ENCODE measurements at regions not wholly inside any gene's neighbourhood (a gene's known extent, or its start where the extent isn't known, plus 50 kb on each side); places are given as distances from the start of the nearest gene placed in this dataset.

DNA sequence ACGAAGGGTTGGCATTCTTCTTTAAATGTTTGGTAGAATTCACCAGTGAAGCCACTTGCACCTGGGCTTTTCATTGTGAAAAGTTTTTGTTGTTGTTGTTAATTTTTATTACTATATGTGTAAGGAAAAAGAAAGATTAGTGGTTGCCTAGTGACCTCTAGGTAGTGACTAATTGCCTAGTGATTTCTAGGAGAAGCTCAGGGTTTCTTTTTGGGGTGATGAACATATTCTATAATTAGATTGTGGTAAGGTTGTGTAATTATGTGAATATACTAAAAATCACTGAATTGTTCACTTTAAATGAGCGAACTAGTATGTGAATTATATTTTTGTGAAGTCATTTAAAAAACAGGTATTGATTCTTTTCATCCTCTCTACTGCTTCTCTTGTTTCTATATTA lies 123.8 kb upstream of the TMEM170B start:
- Histone ChIP-seq H3K79me2 (ENCODE audit: insufficient read depth, low read length) (no peaks in the 10 kb centered on the region), H4K20me1 (ENCODE audit: insufficient read depth, low read length) (no peaks in the 10 kb centered on the region), H3K36me3 (ENCODE audit: insufficient read depth, low read length) (no peaks in the 10 kb centered on the region), H3K27ac (ENCODE audit: low read depth, low read length) (no peak overlapping the region), H3K4me3 (ENCODE audit: insufficient read depth, low read length) (no peak overlapping the region), H3K4me1 (ENCODE audit: insufficient read depth, low read length) (peaks cover 18% of the 10 kb centered on the region), H3K4me2 (ENCODE audit: insufficient read depth, low read length) (peak overlapping the region; percentile 21), H3K9me3 (ENCODE audit: low read depth, low read length) (no peaks in the 10 kb centered on the region), H3K27me3 (ENCODE audit: insufficient read depth, low read length) (no peaks in the 10 kb centered on the region), H2AFZ (ENCODE audit: low read length) (no peak overlapping the region)
- DNase-seq (ENCODE audit: insufficient read length, low spot score, missing footprints): no peak
- TF ChIP-seq, protein P1, sequence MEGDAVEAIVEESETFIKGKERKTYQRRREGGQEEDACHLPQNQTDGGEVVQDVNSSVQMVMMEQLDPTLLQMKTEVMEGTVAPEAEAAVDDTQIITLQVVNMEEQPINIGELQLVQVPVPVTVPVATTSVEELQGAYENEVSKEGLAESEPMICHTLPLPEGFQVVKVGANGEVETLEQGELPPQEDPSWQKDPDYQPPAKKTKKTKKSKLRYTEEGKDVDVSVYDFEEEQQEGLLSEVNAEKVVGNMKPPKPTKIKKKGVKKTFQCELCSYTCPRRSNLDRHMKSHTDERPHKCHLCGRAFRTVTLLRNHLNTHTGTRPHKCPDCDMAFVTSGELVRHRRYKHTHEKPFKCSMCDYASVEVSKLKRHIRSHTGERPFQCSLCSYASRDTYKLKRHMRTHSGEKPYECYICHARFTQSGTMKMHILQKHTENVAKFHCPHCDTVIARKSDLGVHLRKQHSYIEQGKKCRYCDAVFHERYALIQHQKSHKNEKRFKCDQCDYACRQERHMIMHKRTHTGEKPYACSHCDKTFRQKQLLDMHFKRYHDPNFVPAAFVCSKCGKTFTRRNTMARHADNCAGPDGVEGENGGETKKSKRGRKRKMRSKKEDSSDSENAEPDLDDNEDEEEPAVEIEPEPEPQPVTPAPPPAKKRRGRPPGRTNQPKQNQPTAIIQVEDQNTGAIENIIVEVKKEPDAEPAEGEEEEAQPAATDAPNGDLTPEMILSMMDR (IDR thresholded peaks at IDR 0.05; ENCODE audit: extremely low read depth, low read depth, low read length): no peak

DNA sequence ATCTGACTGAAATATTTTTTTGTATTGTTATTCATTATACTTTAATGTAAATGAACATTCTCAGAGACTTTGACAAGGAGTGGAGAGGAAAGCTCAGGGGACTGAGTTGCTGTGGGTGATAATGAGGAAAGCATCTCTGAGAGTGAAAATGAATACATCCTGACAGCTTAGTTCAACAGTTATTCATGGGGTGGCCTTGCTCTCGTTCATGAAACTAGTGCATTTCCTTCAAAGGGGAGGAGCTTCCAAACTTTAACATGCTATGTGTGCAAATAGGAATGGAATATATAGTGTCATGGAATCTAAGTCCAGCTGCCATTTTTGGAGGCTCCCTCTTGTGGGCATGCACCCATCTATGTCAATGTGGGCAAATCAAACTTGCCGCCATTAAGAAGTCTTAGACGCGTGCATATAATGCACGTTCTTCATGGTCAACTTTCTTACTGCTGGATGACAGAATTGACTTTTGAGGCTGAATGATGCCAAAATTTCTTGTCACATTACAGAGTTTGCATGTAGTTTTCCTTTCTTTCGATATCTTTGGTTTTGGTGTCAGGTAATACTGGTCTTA lies 124.3 kb upstream of the TMEM170B start:
- Histone ChIP-seq H4K20me1 (ENCODE audit: insufficient read depth, low read length) (no peaks in the 10 kb centered on the region), H3K36me3 (ENCODE audit: insufficient read depth, low read length) (no peaks in the 10 kb centered on the region), H3K4me2 (ENCODE audit: insufficient read depth, low read length) (no peak overlapping the region), H3K9me3 (ENCODE audit: low read depth, low read length) (no peaks in the 10 kb centered on the region), H2AFZ (ENCODE audit: low read length) (no peak overlapping the region), H3K79me2 (ENCODE audit: insufficient read depth, low read length) (no peaks in the 10 kb centered on the region), H3K27ac (ENCODE audit: low read depth, low read length) (no peak overlapping the region), H3K4me1 (ENCODE audit: insufficient read depth, low read length) (peaks cover 18% of the 10 kb centered on the region), H3K4me3 (ENCODE audit: insufficient read depth, low read length) (no peak overlapping the region), H3K27me3 (ENCODE audit: insufficient read depth, low read length) (no peaks in the 10 kb centered on the region)
- TF ChIP-seq, protein P1 (IDR thresholded peaks at IDR 0.05; ENCODE audit: extremely low read depth, low read depth, low read length): peak; percentile 5
- no peak for DNase-seq (ENCODE audit: insufficient read length, low spot score, missing footprints)

DNA sequence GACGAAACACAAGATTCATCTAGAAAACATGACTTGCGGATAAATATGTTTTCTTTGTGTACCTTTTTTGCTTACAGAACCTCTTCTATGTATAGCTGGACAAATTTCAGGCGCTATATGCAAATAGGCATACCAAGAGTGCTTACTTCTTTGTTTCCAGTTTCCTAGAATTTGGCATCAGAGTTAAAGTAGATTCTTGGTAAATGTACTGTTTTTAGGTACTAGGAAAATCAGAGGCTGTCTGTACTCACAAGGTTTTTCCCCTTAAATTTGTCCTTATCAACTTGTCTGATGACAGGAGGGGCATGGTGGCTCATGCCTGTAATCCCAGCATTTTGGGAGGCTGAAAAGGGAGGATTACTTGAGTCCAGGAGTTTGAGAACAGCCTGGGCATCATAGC lies 124.9 kb upstream of the TMEM170B start:
- Histone ChIP-seq H3K4me3 (ENCODE audit: insufficient read depth, low read length) (no peak overlapping the region), H3K79me2 (ENCODE audit: insufficient read depth, low read length) (no peaks in the 10 kb centered on the region), H3K27me3 (ENCODE audit: insufficient read depth, low read length) (no peaks in the 10 kb centered on the region), H3K36me3 (ENCODE audit: insufficient read depth, low read length) (no peaks in the 10 kb centered on the region), H2AFZ (ENCODE audit: low read length) (no peak overlapping the region), H4K20me1 (ENCODE audit: insufficient read depth, low read length) (no peaks in the 10 kb centered on the region), H3K27ac (ENCODE audit: low read depth, low read length) (peak overlapping the region; percentile 54), H3K4me2 (ENCODE audit: insufficient read depth, low read length) (no peak overlapping the region), H3K9me3 (ENCODE audit: low read depth, low read length) (no peaks in the 10 kb centered on the region), H3K4me1 (ENCODE audit: insufficient read depth, low read length) (peaks cover 18% of the 10 kb centered on the region)
- TF ChIP-seq, protein P1 (IDR thresholded peaks at IDR 0.05; ENCODE audit: extremely low read depth, low read depth, low read length): no peak
- DNase-seq (ENCODE audit: insufficient read length, low spot score, missing footprints): no peak

DNA sequence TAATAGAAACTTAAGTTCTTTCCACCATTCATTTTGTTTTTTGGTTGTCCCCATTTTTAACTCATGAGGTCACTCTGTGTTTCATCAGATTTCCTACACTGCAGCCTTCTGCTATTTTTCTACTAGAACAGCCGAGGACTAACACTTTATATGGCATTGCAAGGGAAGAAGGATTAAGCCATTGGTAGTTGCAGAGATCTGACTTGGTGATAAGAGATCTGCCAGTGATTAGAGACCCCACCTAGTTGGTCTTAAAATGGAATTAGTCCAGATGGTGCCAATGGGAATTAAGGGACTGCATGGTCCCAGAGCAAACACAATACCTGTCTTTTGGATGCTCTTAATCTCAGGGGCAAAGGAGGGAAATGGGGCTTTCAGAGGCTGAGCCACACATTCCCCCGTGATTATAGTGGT lies 125.5 kb upstream of the TMEM170B start:
- H3K4me2 ChIP-seq (ENCODE audit: insufficient read depth, low read length): peak overlapping the region; percentile 54
- H3K36me3 ChIP-seq (ENCODE audit: insufficient read depth, low read length): no peaks in the 10 kb centered on the region
- no peaks in the 10 kb centered on the region for H3K79me2 ChIP-seq (ENCODE audit: insufficient read depth, low read length)
- no peaks in the 10 kb centered on the region for H4K20me1 ChIP-seq (ENCODE audit: insufficient read depth, low read length)
- no peaks in the 10 kb centered on the region for H3K27me3 ChIP-seq (ENCODE audit: insufficient read depth, low read length)
- TF ChIP-seq, protein P1 (IDR thresholded peaks at IDR 0.05; ENCODE audit: extremely low read depth, low read depth, low read length): no peak
- no peak overlapping the region for H3K4me3 ChIP-seq (ENCODE audit: insufficient read depth, low read length)
- peaks cover 18% of the 10 kb centered on the region for H3K4me1 ChIP-seq (ENCODE audit: insufficient read depth, low read length)
- peak overlapping the region; percentile 54 for H3K27ac ChIP-seq (ENCODE audit: low read depth, low read length)
- peak; percentile 85 for DNase-seq (ENCODE audit: insufficient read length, low spot score, missing footprints)
- peak overlapping the region; percentile 73 for H2AFZ ChIP-seq (ENCODE audit: low read length)
- no peaks in the 10 kb centered on the region for H3K9me3 ChIP-seq (ENCODE audit: low read depth, low read length)
